ENCODE measurements at regions not wholly inside any gene's neighbourhood (a gene's known extent, or its start where the extent isn't known, plus 50 kb on each side); places are given as distances from the start of the nearest gene placed in this dataset.

GRCh38 chr4:11342401-11342800, 86.3 kb downstream of the HS3ST1 start:
- no peak for DNase-seq

DNA sequence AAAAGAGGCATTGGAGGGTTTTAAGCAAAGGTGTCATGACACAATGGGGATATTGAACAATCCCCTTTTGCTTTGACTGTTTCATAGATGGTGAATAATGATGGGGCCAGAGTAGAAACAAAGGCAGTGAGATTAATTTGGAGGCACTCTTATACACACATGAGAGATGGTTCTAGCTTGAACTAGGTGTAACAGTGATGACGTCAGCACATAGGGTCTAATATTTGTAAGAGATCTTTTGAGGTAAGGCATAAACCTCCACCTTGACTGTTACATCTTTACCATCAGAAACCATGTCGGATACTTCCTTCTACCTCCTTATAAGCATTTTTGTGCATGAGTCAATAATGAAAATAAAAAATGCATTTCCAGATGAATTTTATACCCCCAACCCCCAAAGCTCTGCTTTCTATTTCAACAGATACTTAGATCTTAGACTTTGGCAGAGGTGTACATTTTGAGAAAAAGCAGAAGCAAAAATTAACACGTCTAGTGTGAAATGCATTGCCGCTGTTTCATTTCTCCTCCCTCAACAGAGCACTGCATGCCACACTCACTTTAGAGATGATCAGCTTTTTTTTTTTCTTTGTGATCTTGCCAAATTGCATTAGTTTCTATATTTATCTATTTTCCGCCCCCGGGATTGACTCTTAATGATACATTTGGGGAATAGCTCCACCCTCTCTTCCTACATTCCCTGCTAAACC, 87.2 kb downstream of the HS3ST1 start:
- DNase-seq, result no peak

GRCh38 chr4:11338956-11339782, 89.5 kb downstream of the HS3ST1 start:
- no peak for DNase-seq

DNA sequence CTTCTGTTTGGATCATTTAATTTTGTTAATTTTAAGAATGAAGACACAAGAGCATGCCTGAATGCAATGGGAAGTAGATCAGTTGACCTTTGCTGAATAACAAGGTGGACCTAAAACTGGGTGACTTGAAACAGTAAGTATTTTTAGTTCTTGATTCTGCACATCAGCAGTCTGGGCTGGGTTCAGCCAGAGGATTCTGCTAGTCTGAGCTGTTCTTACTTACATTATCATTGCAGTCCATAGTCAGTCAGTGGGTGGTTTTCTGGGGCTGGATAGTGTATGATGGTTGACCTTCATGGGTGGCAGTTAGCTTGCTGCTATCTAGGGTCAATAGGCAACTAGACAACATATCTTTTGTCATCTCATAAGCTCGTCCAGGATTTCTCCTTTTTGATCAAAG, 91.4 kb downstream of the HS3ST1 start:
- no peak for DNase-seq

GRCh38 chr4:11336435-11336834, 92.3 kb downstream of the HS3ST1 start:
- no peak for DNase-seq

DNA sequence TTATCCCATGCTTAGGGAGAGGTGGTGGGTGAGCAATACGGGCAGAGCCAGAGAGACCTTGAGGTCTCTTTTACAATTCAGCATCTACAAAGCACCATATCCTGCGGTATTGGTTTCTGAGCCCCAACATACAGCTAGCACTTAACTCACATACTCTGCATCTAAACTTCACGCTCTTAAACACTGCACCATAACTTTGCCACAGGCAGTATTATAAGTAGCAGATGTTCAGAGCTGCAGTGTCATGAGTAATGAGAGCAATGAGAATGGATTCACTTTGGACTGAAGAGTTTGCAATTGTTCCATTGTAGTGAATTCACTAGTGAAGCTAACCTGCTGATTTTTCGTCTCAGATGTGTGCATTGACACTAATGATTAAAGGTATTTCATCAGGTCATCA, 93.8 kb downstream of the HS3ST1 start:
- DNase-seq, result no peak

GRCh38 chr4:11328401-11328800, 100.3 kb downstream of the HS3ST1 start:
- no peak for DNase-seq

DNA sequence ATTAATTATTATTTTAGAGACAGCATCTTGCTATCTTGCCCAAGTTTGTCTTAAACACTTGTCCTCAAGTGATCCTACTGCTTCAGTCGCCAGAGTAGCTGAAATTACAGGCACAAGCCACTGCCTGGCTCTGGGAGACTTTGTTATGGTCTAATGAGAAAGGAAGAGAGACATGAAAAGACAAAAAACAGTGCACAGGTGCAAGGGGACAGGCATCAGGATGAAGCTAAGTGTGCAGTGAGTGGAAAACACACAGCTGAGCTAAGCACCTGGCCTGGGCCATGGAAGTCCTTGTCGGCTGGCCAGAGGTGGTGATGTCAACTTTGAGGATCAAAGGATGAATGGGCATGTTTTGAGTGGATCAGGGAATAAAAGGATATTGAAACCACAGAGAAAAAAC, 102.7 kb downstream of the HS3ST1 start:
- no peak for DNase-seq

- no peak for DNase-seq
These were observed 104.9 kb downstream of the HS3ST1 start for GRCh38 chr4:11323771-11324170.

DNA sequence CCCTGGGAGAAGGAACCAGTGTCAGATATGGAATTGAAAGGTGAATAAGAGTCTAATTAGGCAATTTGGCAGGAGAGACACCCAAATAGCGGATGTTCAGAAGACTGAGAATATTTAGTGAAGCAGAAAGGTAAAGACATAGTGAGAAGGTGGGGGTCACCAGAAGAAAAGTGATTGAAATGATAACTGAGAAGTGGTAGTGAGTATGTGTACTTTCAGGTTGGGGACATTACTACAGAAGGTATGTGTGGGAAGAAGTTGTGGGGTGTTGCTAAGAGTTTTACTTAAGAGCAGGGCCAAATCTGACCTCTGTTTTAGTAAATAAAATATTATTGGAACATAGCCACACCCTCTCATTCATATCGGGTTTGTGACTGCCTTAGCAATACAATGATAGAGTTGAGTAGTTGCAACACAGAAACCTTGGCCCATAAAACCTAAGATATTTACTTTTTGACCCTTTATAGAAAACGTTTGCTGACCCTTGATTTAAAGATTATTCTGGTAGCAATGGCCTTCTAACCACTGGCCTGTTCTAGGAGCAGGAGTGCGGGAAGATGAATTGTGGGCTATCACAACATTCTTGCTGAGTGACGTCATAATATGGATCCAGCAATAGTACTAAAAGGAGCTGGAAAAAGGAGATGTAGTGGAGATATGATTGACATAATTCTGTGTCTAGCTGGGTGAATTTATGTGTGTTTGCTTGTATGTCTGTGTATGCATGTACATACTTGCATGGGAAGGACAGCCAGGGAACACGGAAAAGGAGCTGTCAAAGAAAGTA, 115.3 kb downstream of the HS3ST1 start:
- no peak for DNase-seq

DNA sequence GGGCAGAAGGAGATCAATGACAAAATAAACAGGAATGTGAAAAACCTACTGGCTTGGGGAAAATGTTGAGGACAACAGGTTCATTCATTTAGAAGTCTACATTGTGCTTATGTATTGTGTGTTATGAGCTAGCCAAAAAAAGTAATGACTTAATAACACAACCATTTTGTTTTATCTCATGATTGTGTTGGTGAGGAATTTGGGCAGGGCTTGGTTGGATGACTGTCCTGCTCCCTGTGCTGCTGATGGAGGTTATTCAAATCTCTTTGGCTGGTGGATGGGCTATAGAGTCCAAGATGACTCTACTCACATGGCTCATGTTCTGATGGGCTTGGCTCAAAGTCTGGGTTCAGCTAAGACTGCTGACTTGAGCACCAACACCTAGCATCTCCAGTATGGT, 116.3 kb downstream of the HS3ST1 start:
- no peak for DNase-seq

GRCh38 chr4:11301075-11301660, 127.5 kb downstream of the HS3ST1 start:
- no peak for DNase-seq

GRCh38 chr4:11299836-11300235, 128.9 kb downstream of the HS3ST1 start:
- DNase-seq, result no peak

- DNase-seq, result no peak
These were observed 129.7 kb downstream of the HS3ST1 start for GRCh38 chr4:11299016-11299415.

DNA sequence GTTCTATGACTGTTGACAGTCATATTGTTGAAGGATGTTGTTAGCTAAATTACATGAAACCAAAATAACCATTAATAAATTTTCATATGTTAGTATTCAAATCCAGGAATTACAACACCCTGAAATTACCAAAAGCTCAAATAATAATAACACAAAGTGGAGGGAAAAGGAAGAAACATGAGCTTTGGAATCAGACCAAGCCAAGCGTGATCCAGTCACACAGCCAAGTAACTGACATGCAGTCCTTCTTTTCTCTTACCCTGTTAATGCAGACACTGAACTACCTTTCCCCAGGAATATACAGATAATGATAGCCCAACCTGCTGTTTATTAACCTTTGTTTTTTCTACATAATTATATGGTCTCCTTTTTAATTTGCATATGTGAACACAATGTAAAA, 130.2 kb downstream of the HS3ST1 start:
- no peak for DNase-seq

DNA sequence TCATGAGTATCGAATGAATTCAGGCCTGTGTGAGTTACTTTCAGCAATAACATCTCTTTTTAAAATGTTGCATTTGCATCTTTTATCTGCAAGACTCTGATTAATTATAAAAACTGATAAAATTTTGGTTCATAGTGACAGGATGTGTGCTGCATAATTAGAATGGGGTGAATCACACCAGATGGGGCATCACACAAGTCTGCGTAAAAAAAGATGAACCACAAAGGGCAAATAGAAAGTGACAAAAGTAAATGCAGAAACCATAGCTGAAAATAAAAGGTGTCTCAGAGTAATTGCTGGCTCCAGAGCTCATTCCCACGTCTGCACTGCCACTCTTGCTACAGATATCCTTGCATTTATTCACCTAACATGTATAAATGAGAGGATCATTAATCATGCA, 131.1 kb downstream of the HS3ST1 start:
- DNase-seq, result no peak

GRCh38 chr4:11297201-11297600, 131.5 kb downstream of the HS3ST1 start:
- no peak for DNase-seq

DNA sequence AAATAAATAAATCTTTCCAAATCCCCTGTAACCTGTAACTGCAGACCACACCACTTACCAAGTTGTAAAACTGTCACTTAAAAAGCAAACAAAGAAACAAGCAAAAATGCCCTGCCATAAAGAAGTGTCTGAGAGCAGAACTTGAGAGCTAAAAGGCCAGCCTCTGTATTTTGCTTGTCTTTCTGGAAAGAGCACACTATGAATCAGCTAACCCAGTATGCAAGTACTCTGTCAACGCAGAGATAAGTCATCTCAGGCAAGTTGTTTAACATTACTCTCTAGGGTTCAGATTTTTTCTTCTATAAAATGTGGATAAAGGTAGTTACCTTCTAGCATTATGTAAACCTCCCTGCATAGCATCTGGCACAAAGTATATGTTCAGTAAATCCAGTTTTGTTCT, 134.8 kb downstream of the HS3ST1 start:
- DNase-seq, result no peak

DNA sequence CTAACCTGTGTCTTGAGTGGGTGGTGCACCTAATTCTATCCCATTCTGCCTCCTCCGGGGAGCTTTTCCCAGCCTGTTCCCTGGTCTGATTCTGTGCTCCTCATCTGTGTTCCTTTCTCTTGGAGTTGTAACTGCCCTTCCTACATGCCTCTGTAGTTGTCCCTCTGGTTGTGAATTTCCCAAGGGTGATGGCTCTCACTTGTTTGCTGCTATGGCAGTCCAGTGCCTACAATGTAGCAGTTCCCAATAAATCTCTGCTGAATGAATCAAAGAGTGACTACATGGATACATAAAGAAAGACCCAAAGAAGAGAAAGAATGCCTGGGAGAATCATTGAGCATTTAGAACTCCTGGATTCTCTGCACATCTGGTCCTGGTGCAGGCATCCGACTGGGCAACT, 141.6 kb downstream of the HS3ST1 start:
- DNase-seq, result no peak

- DNase-seq, result no peak
These were observed 142.2 kb downstream of the HS3ST1 start for GRCh38 chr4:11286533-11286932.

GRCh38 chr4:11281720-11282119, 147.0 kb downstream of the HS3ST1 start:
- no peak for DNase-seq

GRCh38 chr4:11271263-11271662, 157.4 kb downstream of the HS3ST1 start:
- no peak for DNase-seq

DNA sequence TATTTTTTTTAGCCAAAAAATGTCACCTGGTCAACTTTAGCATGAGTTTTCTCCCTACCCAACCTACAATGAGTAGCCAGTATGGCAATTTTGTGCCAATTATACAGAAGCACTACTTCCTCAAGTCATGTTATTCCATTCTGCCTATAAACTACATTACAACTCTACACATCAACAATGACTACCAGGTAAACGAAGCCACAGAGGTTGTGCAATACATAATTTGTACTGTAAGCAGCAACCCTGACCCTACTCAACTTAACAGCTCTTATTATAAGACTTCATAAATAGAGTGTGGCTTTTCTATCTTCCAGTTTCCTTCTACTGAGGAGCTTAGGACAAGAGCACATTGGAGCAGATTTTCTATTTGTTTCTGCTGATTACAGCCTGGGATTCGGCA, 160.5 kb downstream of the HS3ST1 start:
- DNase-seq, result no peak

Measured in DMS 273 treated with DMSO at 0.1 percent for 48 hours (cell line).